ENCODE measurements at regions not wholly inside any gene's neighbourhood (a gene's known extent, or its start where the extent isn't known, plus 50 kb on each side); places are given as distances from the start of the nearest gene placed in this dataset.
"Not testable (repeated sequence)": the region's sequence is repeated elsewhere in the genome, so short reads cannot be mapped to it uniquely, and the experiment has no call there.

DNA sequence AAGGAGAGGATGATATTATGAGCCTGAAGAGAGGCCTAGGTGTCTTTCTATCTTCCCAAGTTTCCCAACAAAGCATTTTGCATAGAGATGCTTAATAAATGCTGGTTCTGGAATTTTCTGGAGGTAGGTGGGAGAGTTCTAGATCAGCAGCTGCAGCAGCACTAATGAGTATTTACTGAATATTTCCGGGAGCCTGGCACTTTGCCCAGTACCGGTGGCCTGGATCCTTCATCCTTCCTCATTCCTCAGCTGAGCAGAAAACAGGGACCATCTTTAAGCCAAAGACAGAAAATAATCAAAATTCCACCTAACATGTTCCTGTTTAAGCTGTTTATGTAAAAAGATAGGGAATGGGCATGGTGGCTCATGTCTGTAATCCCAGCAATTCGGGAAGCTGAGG, 813.2 kb upstream of the AUTS2 start:
- Histone ChIP-seq H3K27me3 (ENCODE audit: control insufficient read depth, insufficient read depth, low read length) (no peaks in the 10 kb centered on the region; the same call in 1 of the 2 replicates), H3K4me3 (ENCODE audit: insufficient read depth, low read depth, low read length) (no peak overlapping the region), H3K36me3 (replicated peaks; ENCODE audit: control insufficient read depth, insufficient read depth, low read length) (no peaks in the 10 kb centered on the region)
- DNase-seq: no peak

DNA sequence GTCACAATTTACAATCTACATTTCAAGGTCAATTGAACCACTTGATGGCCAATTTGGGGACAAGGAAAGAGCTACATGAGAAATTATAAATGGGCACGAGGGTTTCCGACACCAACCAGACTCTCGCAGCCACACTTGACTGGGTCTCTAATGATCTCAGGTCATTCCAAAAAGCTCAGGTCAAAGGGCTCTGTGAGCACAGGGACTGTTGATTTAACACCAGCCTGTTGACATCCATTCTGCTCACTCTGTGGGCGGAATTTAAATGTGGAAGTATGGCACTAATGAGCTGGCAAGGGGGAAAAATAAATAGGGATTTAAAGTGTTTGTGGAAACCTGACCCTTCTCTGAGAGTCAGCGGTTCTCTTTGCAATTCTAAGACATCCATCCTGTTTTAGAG, 810.7 kb upstream of the AUTS2 start:
- H3K27me3 ChIP-seq (ENCODE audit: control insufficient read depth, insufficient read depth, low read length): no peaks in the 10 kb centered on the region; the same call in 1 of the 2 replicates
- no peaks in the 10 kb centered on the region for H3K36me3 ChIP-seq (replicated peaks; ENCODE audit: control insufficient read depth, insufficient read depth, low read length)
- DNase-seq: no peak
- no peak overlapping the region for H3K4me3 ChIP-seq (ENCODE audit: insufficient read depth, low read depth, low read length)

DNA sequence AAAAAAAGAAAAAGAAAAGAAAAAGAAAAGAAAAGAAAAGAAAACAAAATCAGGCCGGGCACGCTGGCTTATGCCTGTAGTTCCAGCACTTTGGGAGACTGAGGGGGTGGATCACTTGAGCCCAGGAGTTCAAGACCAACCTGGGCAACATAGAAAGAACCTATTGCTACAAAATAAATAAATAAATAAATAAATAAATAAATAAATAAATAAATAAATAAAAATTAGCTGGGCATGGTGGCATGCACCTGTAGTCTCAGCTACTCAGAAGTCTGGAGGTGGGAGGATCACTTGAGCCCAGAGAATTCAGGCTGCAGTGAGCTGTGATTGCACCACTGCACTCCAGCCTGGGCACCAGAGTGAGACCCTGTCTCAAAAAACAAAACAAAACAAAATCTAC, 809.7 kb upstream of the AUTS2 start:
- H3K27me3 ChIP-seq (ENCODE audit: control insufficient read depth, insufficient read depth, low read length); DNase-seq; H3K4me3 ChIP-seq (ENCODE audit: insufficient read depth, low read depth, low read length); H3K36me3 ChIP-seq (replicated peaks; ENCODE audit: control insufficient read depth, insufficient read depth, low read length): not testable (repeated sequence)

DNA sequence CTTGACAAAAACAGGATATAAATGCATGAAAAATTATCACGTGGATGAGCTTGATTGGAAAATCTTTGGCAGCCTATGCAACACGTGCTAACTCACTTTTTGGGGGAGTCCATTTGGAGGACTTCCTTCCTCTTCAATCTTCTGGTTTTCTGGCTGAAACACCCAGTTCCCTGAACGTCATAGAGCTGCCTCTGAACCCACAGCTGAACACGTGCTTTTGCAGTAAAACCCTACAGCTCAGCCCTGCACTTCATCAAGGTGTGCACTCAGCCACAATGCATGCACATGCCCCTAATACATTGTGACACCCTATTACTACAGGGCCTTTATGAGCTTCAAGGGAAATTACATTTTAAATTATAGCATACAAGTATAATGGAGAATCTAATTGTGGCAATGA, 808.7 kb upstream of the AUTS2 start:
- Histone ChIP-seq H3K27me3 (ENCODE audit: control insufficient read depth, insufficient read depth, low read length) (no peaks in the 10 kb centered on the region; the same call in 1 of the 2 replicates), H3K4me3 (ENCODE audit: insufficient read depth, low read depth, low read length) (no peak overlapping the region), H3K36me3 (replicated peaks; ENCODE audit: control insufficient read depth, insufficient read depth, low read length) (no peaks in the 10 kb centered on the region)
- DNase-seq: no peak

GRCh38 chr7:68792351-68792750, 805.9 kb upstream of the AUTS2 start:
- DNase-seq: no peak
- H3K27me3 ChIP-seq (ENCODE audit: control insufficient read depth, insufficient read depth, low read length): no peaks in the 10 kb centered on the region
- H3K36me3 ChIP-seq (replicated peaks; ENCODE audit: control insufficient read depth, insufficient read depth, low read length): no peaks in the 10 kb centered on the region
- H3K4me3 ChIP-seq (ENCODE audit: insufficient read depth, low read depth, low read length): no peak overlapping the region

DNA sequence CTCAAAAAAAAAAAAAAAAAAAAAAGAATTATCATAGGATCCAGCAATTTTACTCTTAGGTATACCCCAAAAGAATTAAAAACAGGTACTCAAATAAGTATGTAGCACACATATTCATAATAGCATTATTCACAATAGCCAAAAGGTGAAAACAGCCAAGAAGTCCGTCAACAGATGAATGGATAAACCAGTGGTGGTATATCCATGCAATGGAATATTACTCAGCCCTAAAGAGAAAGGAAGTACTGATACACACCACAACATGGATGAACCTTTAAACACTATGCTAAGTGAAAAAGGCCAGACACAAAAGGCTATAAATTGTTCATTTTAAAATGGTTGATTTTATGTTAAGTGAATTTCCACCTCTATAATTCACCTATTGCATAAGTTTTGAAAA, 804.8 kb upstream of the AUTS2 start:
- no peak overlapping the region for H3K4me3 ChIP-seq (ENCODE audit: insufficient read depth, low read depth, low read length)

GRCh38 chr7:68800316-68800715, 798.0 kb upstream of the AUTS2 start:
- no peak for DNase-seq
- no peaks in the 10 kb centered on the region for H3K27me3 ChIP-seq (ENCODE audit: control insufficient read depth, insufficient read depth, low read length)
- H3K36me3 ChIP-seq (replicated peaks; ENCODE audit: control insufficient read depth, insufficient read depth, low read length): no peaks in the 10 kb centered on the region
- no peak overlapping the region for H3K4me3 ChIP-seq (ENCODE audit: insufficient read depth, low read depth, low read length)

More for the DNA sequence above, 804.8 kb upstream of the AUTS2 start:
- Histone ChIP-seq H3K36me3 (replicated peaks; ENCODE audit: control insufficient read depth, insufficient read depth, low read length) (no peaks in the 10 kb centered on the region), H3K27me3 (ENCODE audit: control insufficient read depth, insufficient read depth, low read length) (no peaks in the 10 kb centered on the region)
- no peak for DNase-seq

DNA sequence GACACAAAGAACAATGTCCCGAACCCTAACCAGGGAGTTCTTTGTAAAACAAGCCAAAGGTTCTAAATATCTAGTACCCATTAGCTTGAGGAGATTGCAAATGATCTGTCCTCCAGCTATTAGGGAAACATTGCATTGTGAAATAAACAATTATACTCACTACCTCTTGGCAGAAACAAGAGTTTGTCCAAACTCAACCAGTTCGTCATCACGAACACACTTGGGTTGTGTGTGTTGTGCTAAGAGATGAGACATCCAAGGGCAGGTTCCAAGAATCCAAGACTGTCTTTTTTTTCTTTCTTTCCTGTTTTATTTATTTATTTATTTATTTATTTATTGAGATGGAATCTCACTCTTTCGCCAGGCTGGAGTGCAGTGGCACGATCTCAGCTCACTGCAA, 793.1 kb upstream of the AUTS2 start:
- H3K27me3 ChIP-seq (ENCODE audit: control insufficient read depth, insufficient read depth, low read length): no peaks in the 10 kb centered on the region
- H3K4me3 ChIP-seq (ENCODE audit: insufficient read depth, low read depth, low read length): no peak overlapping the region
- no peaks in the 10 kb centered on the region for H3K36me3 ChIP-seq (replicated peaks; ENCODE audit: control insufficient read depth, insufficient read depth, low read length)
- DNase-seq: no peak

GRCh38 chr7:68807666-68808065, 790.6 kb upstream of the AUTS2 start:
- no peaks in the 10 kb centered on the region for H3K27me3 ChIP-seq (ENCODE audit: control insufficient read depth, insufficient read depth, low read length)
- no peak for DNase-seq
- no peak overlapping the region for H3K4me3 ChIP-seq (ENCODE audit: insufficient read depth, low read depth, low read length)
- H3K36me3 ChIP-seq (replicated peaks; ENCODE audit: control insufficient read depth, insufficient read depth, low read length): no peaks in the 10 kb centered on the region

DNA sequence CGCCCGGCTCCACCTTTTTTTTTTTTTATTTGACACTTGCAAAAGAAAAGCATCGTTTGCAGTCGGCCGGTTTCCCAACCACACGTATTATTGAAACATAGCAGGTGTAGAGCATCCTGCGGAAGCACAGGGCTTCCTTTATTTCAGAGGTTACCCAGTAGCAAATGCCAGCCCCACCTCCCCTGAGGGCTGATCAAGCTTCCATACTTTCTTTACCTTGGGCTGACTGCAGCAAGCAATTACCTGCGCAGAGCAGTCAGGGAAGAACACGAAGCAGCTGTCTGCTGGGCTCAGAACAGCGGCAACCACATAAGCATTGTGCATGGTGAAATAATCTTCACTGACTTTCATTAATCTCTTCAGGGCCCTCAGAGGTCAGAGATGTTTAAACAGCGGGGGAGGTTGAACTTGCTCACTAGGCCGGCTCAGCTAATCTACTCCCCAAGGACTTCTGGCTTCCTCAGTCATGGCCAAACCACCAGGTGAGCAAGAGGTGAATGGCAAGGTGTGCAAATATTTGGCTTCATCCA, 784.7 kb upstream of the AUTS2 start:
- no peak for DNase-seq
- Histone ChIP-seq H3K36me3 (replicated peaks; ENCODE audit: control insufficient read depth, insufficient read depth, low read length) (no peaks in the 10 kb centered on the region), H3K27me3 (ENCODE audit: control insufficient read depth, insufficient read depth, low read length) (no peaks in the 10 kb centered on the region), H3K4me3 (ENCODE audit: insufficient read depth, low read depth, low read length) (no peak overlapping the region)

DNA sequence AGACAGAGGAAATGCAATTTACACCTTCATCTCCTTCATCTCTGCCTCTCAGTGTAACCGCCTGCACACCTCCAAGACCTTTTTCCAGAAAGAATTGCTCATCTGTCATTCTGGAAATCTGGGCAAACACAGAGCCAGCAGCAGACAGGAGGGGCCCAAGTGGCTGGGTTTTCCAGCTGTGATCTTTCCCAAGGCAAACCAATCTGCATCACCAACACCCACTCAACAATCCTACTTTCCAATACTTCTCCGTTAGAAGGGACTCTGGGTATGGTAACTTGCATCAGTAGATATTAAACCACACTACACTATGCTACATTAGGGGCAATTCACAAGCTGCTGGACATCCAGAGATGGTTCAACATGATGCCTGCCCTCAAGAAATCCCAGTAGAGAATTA, 781.8 kb upstream of the AUTS2 start:
- Histone ChIP-seq H3K4me3 (ENCODE audit: insufficient read depth, low read depth, low read length) (no peak overlapping the region), H3K36me3 (replicated peaks; ENCODE audit: control insufficient read depth, insufficient read depth, low read length) (no peaks in the 10 kb centered on the region), H3K27me3 (ENCODE audit: control insufficient read depth, insufficient read depth, low read length) (no peaks in the 10 kb centered on the region)
- no peak for DNase-seq

GRCh38 chr7:68820321-68820720, 778.0 kb upstream of the AUTS2 start:
- Histone ChIP-seq H3K27me3 (ENCODE audit: control insufficient read depth, insufficient read depth, low read length) (no peaks in the 10 kb centered on the region), H3K36me3 (replicated peaks; ENCODE audit: control insufficient read depth, insufficient read depth, low read length) (no peaks in the 10 kb centered on the region), H3K4me3 (ENCODE audit: insufficient read depth, low read depth, low read length) (no peak overlapping the region)
- DNase-seq: no peak

GRCh38 chr7:68821846-68822245, 776.4 kb upstream of the AUTS2 start:
- H3K4me3 ChIP-seq (ENCODE audit: insufficient read depth, low read depth, low read length): no peak overlapping the region
- H3K27me3 ChIP-seq (ENCODE audit: control insufficient read depth, insufficient read depth, low read length): no peaks in the 10 kb centered on the region
- H3K36me3 ChIP-seq (replicated peaks; ENCODE audit: control insufficient read depth, insufficient read depth, low read length): no peaks in the 10 kb centered on the region
- no peak for DNase-seq

DNA sequence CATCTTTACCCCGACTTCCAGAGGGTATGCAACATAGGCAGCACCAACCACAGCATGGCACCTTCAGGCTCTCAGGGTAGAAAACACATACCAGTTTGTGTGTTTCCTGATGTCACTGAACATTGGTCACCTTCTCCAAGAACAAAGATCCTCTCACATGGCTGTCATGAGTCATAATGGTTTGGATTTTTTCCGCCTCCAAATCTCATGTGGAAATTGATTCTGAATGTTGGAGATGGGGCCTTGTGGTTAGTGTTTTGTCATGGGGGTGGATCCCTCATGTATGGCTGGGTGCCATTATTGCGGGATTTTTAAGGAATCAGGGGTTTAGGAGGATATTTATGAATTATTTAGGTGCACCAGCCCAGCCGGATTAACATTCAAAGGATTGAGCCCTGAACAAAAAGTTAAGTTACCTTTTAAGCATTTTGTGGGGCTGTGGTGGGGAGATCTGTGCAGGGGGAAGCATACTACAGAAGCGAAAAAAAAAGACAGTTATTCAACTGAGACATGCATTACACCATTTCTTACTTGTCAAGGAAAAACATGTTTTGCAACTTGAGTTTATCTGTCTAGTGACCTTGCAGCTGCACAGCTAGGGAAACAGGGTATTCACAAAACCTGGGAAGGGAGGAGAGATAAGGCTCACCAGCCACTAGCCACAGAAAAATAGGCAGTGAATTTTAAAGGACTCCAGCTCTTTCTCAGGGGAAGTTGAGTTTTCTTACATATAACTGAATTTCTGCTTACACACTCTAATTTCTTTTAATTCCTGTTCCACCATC, 774.1 kb upstream of the AUTS2 start:
- H3K4me3 ChIP-seq (ENCODE audit: insufficient read depth, low read depth, low read length): no peak overlapping the region
- H3K27me3 ChIP-seq (ENCODE audit: control insufficient read depth, insufficient read depth, low read length): no peaks in the 10 kb centered on the region
- no peak for DNase-seq
- no peaks in the 10 kb centered on the region for H3K36me3 ChIP-seq (replicated peaks; ENCODE audit: control insufficient read depth, insufficient read depth, low read length)

GRCh38 chr7:68828575-68828974, 769.7 kb upstream of the AUTS2 start:
- Histone ChIP-seq H3K4me3 (ENCODE audit: insufficient read depth, low read depth, low read length) (no peak overlapping the region), H3K27me3 (ENCODE audit: control insufficient read depth, insufficient read depth, low read length) (no peaks in the 10 kb centered on the region), H3K36me3 (replicated peaks; ENCODE audit: control insufficient read depth, insufficient read depth, low read length) (no peaks in the 10 kb centered on the region)
- DNase-seq: no peak
